ENCODE measurements at regions not wholly inside any gene's neighbourhood (a gene's known extent, or its start where the extent isn't known, plus 50 kb on each side); places are given as distances from the start of the nearest gene placed in this dataset.
A peak's percentile ranks its signal among the peaks of the same experiment; 100 is the strongest.
"Not testable (repeated sequence)": the region's sequence is repeated elsewhere in the genome, so short reads cannot be mapped to it uniquely, and the experiment has no call there.

- Histone ChIP-seq H3K36me3 (ENCODE audit: control insufficient read depth in 2 of 2, insufficient read depth in 2 of 2, low read length in 2 of 2) (no peaks in the 10 kb centered on the region), H3K9me3 (ENCODE audit: control insufficient read depth in 2 of 2, low read length in 2 of 2) (no peaks in the 10 kb centered on the region), H3K9ac (ENCODE audit: low read depth in 1 of 2, low read length in 2 of 2) (no peak overlapping the region), H3K4me3 (ENCODE audit: low read length in 2 of 2) (no peak overlapping the region), H3K27me3 (ENCODE audit: control insufficient read depth in 2 of 2, insufficient read depth in 2 of 2, low read length in 2 of 2) (no peaks in the 10 kb centered on the region), H3K4me1 (ENCODE audit: control insufficient read depth in 2 of 2, insufficient read depth in 2 of 2, low read length in 2 of 2) (no peaks in the 10 kb centered on the region), H3K27ac (ENCODE audit: low read depth in 2 of 2, low read length in 2 of 2) (no peak overlapping the region)
These were observed 564.8 kb downstream of the NSUN3 start for GRCh38 chr3:94627689-94628088.

DNA sequence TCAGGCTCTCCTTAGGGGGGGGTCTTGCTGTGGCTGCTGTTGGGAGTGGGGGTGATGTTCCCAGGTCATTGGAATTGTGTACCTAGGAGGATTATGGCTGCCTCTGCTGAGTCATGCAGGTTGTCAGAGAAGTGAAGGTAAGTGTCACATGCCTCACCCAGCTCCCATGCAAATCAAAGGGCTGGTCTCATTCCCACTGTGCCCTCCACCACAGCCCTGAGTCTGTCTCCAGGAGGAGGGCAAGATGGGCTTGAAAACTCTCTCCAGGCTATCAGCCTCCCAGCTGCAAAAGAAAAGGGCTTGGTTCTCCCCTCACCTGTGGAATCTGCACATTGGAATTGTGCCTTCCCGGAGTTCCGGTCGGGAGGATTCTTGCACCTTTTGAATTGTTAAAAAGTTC is 580.5 kb downstream of the NSUN3 start:
- Histone ChIP-seq H3K4me1 (ENCODE audit: control insufficient read depth in 2 of 2, insufficient read depth in 2 of 2, low read length in 2 of 2) (peaks cover 0 to under 1% of the 10 kb centered on the region in 2 donors), H3K36me3 (ENCODE audit: control insufficient read depth in 2 of 2, insufficient read depth in 2 of 2, low read length in 2 of 2) (no peaks in the 10 kb centered on the region), H3K9ac (ENCODE audit: low read depth in 1 of 2, low read length in 2 of 2) (no peak overlapping the region), H3K9me3 (ENCODE audit: control insufficient read depth in 2 of 2, low read length in 2 of 2) (no peaks in the 10 kb centered on the region), H3K27me3 (ENCODE audit: control insufficient read depth in 2 of 2, insufficient read depth in 2 of 2, low read length in 2 of 2) (no peaks in the 10 kb centered on the region), H3K27ac (ENCODE audit: low read depth in 2 of 2, low read length in 2 of 2) (no peak overlapping the region), H3K4me3 (ENCODE audit: low read length in 2 of 2) (no peak overlapping the region)

GRCh38 chr3:94645790-94646189 is 582.9 kb downstream of the NSUN3 start:
- Histone ChIP-seq H3K9ac (ENCODE audit: low read depth in 1 of 2, low read length in 2 of 2) (no peak overlapping the region), H3K27ac (ENCODE audit: low read depth in 2 of 2, low read length in 2 of 2) (no peak overlapping the region), H3K27me3 (ENCODE audit: control insufficient read depth in 2 of 2, insufficient read depth in 2 of 2, low read length in 2 of 2) (no peaks in the 10 kb centered on the region), H3K36me3 (ENCODE audit: control insufficient read depth in 2 of 2, insufficient read depth in 2 of 2, low read length in 2 of 2) (no peaks in the 10 kb centered on the region), H3K9me3 (ENCODE audit: control insufficient read depth in 2 of 2, low read length in 2 of 2) (no peaks in the 10 kb centered on the region), H3K4me1 (ENCODE audit: control insufficient read depth in 2 of 2, insufficient read depth in 2 of 2, low read length in 2 of 2) (peaks cover 0 to 7% of the 10 kb centered on the region in 2 donors), H3K4me3 (ENCODE audit: low read length in 2 of 2) (no peak overlapping the region)

DNA sequence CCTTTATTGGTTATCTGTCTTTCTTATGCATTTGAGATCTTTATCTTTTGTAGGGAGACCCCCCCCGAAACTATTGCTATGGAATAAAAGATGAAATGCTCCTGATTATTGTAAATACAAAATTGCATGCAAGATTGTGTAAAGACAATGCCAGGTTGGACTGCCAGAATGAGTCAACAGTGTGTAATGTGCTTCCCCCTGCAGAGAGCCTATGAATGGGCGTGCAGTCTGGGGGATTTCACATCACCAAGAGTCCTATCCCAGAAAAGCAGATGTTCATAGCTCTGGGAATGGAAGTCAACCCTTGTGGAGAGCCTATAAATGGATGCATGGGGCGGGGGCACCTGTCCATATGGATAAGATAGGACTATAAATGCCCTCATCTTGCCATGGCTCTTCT is 584.3 kb downstream of the NSUN3 start:
- Histone ChIP-seq H3K4me3 (ENCODE audit: low read length in 2 of 2) (no peak overlapping the region), H3K36me3 (ENCODE audit: control insufficient read depth in 2 of 2, insufficient read depth in 2 of 2, low read length in 2 of 2) (no peaks in the 10 kb centered on the region), H3K9ac (ENCODE audit: low read depth in 1 of 2, low read length in 2 of 2) (no peak overlapping the region), H3K9me3 (ENCODE audit: control insufficient read depth in 2 of 2, low read length in 2 of 2) (no peaks in the 10 kb centered on the region), H3K4me1 (ENCODE audit: control insufficient read depth in 2 of 2, insufficient read depth in 2 of 2, low read length in 2 of 2) (peaks cover 0 to 11% of the 10 kb centered on the region in 2 donors), H3K27ac (ENCODE audit: low read depth in 2 of 2, low read length in 2 of 2) (no peak overlapping the region), H3K27me3 (ENCODE audit: control insufficient read depth in 2 of 2, insufficient read depth in 2 of 2, low read length in 2 of 2) (no peaks in the 10 kb centered on the region)

DNA sequence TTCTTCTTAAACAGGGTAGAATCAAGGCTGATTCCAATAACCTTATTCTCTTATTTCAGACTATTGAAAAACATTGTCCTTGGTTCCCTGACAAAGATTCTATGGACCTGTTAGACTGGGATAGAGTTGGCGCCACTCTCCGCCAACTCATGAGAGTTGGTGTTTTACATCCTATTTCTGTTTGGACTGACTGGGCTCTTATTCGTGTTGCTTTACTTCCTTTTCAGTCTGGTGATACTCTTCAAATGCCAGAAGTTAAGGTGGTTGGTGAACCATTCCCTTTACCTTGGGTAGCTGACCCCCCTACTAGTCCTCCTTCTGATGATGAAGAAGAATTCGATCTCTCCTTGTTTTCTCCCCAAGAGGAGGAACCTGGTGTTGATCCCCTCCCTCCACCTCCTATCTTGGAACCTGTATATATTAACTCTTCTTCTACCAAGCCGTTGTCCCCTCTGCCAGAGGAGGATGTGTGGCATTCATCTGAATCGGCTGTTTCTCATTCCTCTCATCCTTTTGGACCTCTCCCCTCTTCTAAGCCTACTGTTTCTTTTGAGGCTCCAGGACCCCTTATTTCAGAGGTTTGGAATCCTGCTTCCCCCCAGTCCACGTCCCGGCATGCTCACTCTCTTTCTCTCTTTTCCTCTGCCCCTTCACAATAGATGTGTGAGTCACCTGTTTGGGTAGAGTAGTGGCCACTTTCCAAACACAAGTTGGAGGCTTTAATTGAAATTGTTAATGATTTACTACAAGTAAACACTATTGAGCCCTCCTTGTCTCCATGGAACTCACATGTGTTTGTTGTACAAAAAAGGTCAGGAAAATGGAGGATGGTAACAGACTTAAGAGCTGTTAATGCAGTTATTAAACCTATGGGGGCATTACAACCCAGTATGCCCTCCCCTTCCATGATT is 585.7 kb downstream of the NSUN3 start:
- not testable (repeated sequence) for H3K27me3 ChIP-seq (ENCODE audit: control insufficient read depth in 2 of 2, insufficient read depth in 2 of 2, low read length in 2 of 2); H3K27ac ChIP-seq (ENCODE audit: low read depth in 2 of 2, low read length in 2 of 2); H3K9ac ChIP-seq (ENCODE audit: low read depth in 1 of 2, low read length in 2 of 2); H3K4me3 ChIP-seq (ENCODE audit: low read length in 2 of 2); H3K9me3 ChIP-seq (ENCODE audit: control insufficient read depth in 2 of 2, low read length in 2 of 2); H3K36me3 ChIP-seq (ENCODE audit: control insufficient read depth in 2 of 2, insufficient read depth in 2 of 2, low read length in 2 of 2)
- H3K4me1 ChIP-seq (ENCODE audit: control insufficient read depth in 2 of 2, insufficient read depth in 2 of 2, low read length in 2 of 2), result peaks cover 0 to 11% of the 10 kb centered on the region in 2 donors

DNA sequence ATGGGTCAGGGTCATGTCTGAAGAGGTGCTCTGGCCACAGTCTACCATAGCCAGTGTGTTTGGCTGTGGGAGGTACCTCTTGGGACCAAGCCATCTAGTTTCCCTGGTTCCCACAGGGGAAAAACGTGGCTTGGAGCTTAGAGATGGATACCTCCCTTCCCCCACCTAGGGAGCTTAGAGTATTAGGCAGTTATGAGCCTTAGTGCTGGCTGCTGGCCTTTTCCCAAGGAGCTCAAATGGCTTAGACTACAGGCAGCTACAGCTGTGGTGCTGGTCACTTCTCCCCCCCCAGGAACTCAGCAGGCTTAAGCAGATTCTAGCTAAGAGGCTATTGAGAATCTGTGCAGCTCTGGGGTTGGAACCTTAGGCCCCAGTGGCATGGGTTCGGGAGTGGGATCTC is 591.2 kb downstream of the NSUN3 start:
- no peak overlapping the region for H3K9ac ChIP-seq (ENCODE audit: low read depth in 1 of 2, low read length in 2 of 2)
- H3K4me3 ChIP-seq (ENCODE audit: low read length in 2 of 2), result no peak overlapping the region
- no peak overlapping the region for H3K27ac ChIP-seq (ENCODE audit: low read depth in 2 of 2, low read length in 2 of 2)
- no peaks in the 10 kb centered on the region for H3K36me3 ChIP-seq (ENCODE audit: control insufficient read depth in 2 of 2, insufficient read depth in 2 of 2, low read length in 2 of 2)
- peaks cover 0 to 3% of the 10 kb centered on the region in 2 donors for H3K9me3 ChIP-seq (ENCODE audit: control insufficient read depth in 2 of 2, low read length in 2 of 2)
- H3K27me3 ChIP-seq (ENCODE audit: control insufficient read depth in 2 of 2, insufficient read depth in 2 of 2, low read length in 2 of 2), result no peaks in the 10 kb centered on the region
- H3K4me1 ChIP-seq (ENCODE audit: control insufficient read depth in 2 of 2, insufficient read depth in 2 of 2, low read length in 2 of 2), result peaks cover 0 to 4% of the 10 kb centered on the region in 2 donors

DNA sequence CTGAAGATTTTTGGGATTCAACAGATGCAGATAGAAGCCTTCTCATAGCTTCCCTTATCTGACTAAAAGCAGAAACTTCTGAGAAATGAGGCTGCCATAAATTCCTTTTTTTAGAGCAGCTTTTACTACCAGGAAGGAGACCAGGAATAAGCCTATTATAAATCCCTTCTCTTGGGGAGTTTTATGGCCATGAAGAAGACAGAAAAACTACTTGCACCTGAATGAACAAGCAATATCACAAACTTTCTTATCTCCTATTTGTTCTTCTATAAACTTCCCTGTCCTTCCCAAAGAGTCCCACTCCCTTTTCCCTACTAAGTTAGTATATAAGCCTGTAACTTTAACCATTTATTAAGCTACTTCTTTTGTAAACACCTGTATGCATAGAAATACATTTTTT is 603.1 kb downstream of the NSUN3 start:
- H3K4me1 ChIP-seq (ENCODE audit: control insufficient read depth in 2 of 2, insufficient read depth in 2 of 2, low read length in 2 of 2), result peaks cover 2 to 7% of the 10 kb centered on the region in 2 donors
- H3K27ac ChIP-seq (ENCODE audit: low read depth in 2 of 2, low read length in 2 of 2), result peak overlapping the region in 1 of 2 donors; percentile 29
- peak overlapping the region in 1 of 2 donors; percentile 5 for H3K4me3 ChIP-seq (ENCODE audit: low read length in 2 of 2)
- no peaks in the 10 kb centered on the region for H3K27me3 ChIP-seq (ENCODE audit: control insufficient read depth in 2 of 2, insufficient read depth in 2 of 2, low read length in 2 of 2)
- H3K36me3 ChIP-seq (ENCODE audit: control insufficient read depth in 2 of 2, insufficient read depth in 2 of 2, low read length in 2 of 2), result no peaks in the 10 kb centered on the region
- no peaks in the 10 kb centered on the region for H3K9me3 ChIP-seq (ENCODE audit: control insufficient read depth in 2 of 2, low read length in 2 of 2)
- no peak overlapping the region for H3K9ac ChIP-seq (ENCODE audit: low read depth in 1 of 2, low read length in 2 of 2)

GRCh38 chr3:94671078-94671477 is 608.2 kb downstream of the NSUN3 start:
- no peaks in the 10 kb centered on the region for H3K27me3 ChIP-seq (ENCODE audit: control insufficient read depth in 2 of 2, insufficient read depth in 2 of 2, low read length in 2 of 2)
- peaks cover 0 to 2% of the 10 kb centered on the region in 2 donors for H3K4me1 ChIP-seq (ENCODE audit: control insufficient read depth in 2 of 2, insufficient read depth in 2 of 2, low read length in 2 of 2)
- no peaks in the 10 kb centered on the region for H3K9me3 ChIP-seq (ENCODE audit: control insufficient read depth in 2 of 2, low read length in 2 of 2)
- H3K9ac ChIP-seq (ENCODE audit: low read depth in 1 of 2, low read length in 2 of 2), result no peak overlapping the region
- H3K4me3 ChIP-seq (ENCODE audit: low read length in 2 of 2), result no peak overlapping the region
- no peaks in the 10 kb centered on the region for H3K36me3 ChIP-seq (ENCODE audit: control insufficient read depth in 2 of 2, insufficient read depth in 2 of 2, low read length in 2 of 2)
- H3K27ac ChIP-seq (ENCODE audit: low read depth in 2 of 2, low read length in 2 of 2), result no peak overlapping the region

DNA sequence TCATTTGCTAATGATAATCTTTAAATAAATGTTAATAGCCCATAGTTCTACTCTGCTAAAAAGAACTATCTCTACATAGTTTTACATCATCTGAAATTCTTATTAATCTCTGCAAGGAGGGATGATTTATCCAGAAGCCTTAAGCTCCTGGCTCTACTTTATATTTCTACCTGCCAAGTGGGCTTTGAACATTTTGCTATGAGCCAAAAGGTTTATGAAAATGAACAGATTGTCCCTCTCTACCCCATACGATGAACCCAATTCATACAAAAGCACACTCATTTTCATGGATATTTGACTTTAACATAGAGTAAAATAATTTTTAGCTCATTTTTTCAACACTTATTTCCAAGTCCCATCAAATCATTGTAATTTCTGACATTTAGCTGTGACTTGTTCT is 611.0 kb downstream of the NSUN3 start:
- Histone ChIP-seq H3K27ac (ENCODE audit: low read depth in 2 of 2, low read length in 2 of 2) (no peak overlapping the region), H3K4me3 (ENCODE audit: low read length in 2 of 2) (no peak overlapping the region), H3K4me1 (ENCODE audit: control insufficient read depth in 2 of 2, insufficient read depth in 2 of 2, low read length in 2 of 2) (no peaks in the 10 kb centered on the region), H3K27me3 (ENCODE audit: control insufficient read depth in 2 of 2, insufficient read depth in 2 of 2, low read length in 2 of 2) (no peaks in the 10 kb centered on the region), H3K9me3 (ENCODE audit: control insufficient read depth in 2 of 2, low read length in 2 of 2) (no peaks in the 10 kb centered on the region), H3K9ac (ENCODE audit: low read depth in 1 of 2, low read length in 2 of 2) (no peak overlapping the region), H3K36me3 (ENCODE audit: control insufficient read depth in 2 of 2, insufficient read depth in 2 of 2, low read length in 2 of 2) (no peaks in the 10 kb centered on the region)

DNA sequence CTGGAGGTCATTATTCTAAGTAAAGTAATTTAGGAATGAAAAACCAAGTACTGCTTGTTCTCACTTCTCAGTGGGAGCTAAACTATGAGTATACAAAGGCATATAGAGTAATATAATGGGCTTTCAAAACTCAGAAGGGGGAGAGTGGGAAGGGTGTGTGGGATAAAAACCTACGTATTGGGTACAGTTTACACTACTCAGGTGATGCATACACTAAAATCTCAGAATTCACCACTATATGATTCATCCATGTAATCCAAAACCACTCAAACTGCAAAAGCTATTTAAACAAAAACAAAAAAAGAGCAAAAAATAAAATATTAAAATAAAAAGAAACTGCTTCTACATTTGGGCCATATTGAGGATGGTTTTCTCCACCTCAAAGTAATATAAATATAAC is 623.3 kb downstream of the NSUN3 start:
- no peak overlapping the region for H3K27ac ChIP-seq (ENCODE audit: low read depth in 2 of 2, low read length in 2 of 2)
- no peaks in the 10 kb centered on the region for H3K36me3 ChIP-seq (ENCODE audit: control insufficient read depth in 2 of 2, insufficient read depth in 2 of 2, low read length in 2 of 2)
- no peaks in the 10 kb centered on the region for H3K4me1 ChIP-seq (ENCODE audit: control insufficient read depth in 2 of 2, insufficient read depth in 2 of 2, low read length in 2 of 2)
- no peaks in the 10 kb centered on the region for H3K27me3 ChIP-seq (ENCODE audit: control insufficient read depth in 2 of 2, insufficient read depth in 2 of 2, low read length in 2 of 2)
- no peaks in the 10 kb centered on the region for H3K9me3 ChIP-seq (ENCODE audit: control insufficient read depth in 2 of 2, low read length in 2 of 2)
- no peak overlapping the region for H3K9ac ChIP-seq (ENCODE audit: low read depth in 1 of 2, low read length in 2 of 2)
- no peak overlapping the region for H3K4me3 ChIP-seq (ENCODE audit: low read length in 2 of 2)
